Prostate gland (tissue), 2 donors: ENCODE measurements at regions not wholly inside any gene's neighbourhood (a gene's known extent, or its start where the extent isn't known, plus 50 kb on each side); places are given as distances from the start of the nearest gene placed in this dataset.

Source experiments
- DNase-seq: peaks from one replicate; pipeline ENCODE4 v3.0.0-alpha.2; 2019; ENCODE audit warnings: low spot score
- H3K27ac ChIP-seq, 2 donors: fragments of 200-600 bp; sonication (generic); 2 replicates each; pipeline ENCODE4 v1.5.1; 2017 to 2019
- H3K27me3 ChIP-seq: fragments of 200-600 bp; sonication (generic); replicated peaks from 2 replicates; pipeline ENCODE4 v1.5.1; 2019; ENCODE audit not compliant: insufficient read depth
- H3K36me3 ChIP-seq, 2 donors: fragments of 200-600 bp; sonication (generic); 1 replicate in 1 of 2; 2 replicates in 1 of 2; pipeline versions ENCODE4 v1.5.1 to v1.8.1; 2017 to 2019
- H3K4me1 ChIP-seq: fragments of 200-600 bp; sonication (generic); replicated peaks from 2 replicates; pipeline ENCODE4 v1.5.1; 2019
- H3K4me3 ChIP-seq, 2 donors: fragments of 200-600 bp; sonication (generic); 2 replicates each; pipeline ENCODE4 v1.5.1; 2017 to 2019
- H3K9me3 ChIP-seq: fragments of 200-600 bp; sonication (generic); 2 replicates; pipeline ENCODE4 v1.5.1; 2017
- CTCF ChIP-seq, 4 experiments: fragments of 200-600 bp in 2 of 4; fragments of 450-650 bp in 2 of 4; sonication (generic) in 2 of 4; IDR thresholded peaks; 1 replicate in 3 of 4; 2 replicates in 1 of 4; pipeline ENCODE4 v1.5.1; 2016 to 2019; ENCODE audit warnings: antibody characterized with exemption in 4 of 4, mild to moderate bottlenecking in 2 of 4, moderate library complexity in 2 of 4
- POLR2A ChIP-seq: fragments of 450-650 bp; IDR thresholded peaks from one replicate; pipeline ENCODE4 v1.6.1; 2016; ENCODE audit warnings: antibody characterized with exemption, mild to moderate bottlenecking
- POLR2AphosphoS5 ChIP-seq: sonication (generic); formaldehyde crosslinking; IDR thresholded peaks from one replicate; pipeline ENCODE4 v1.6.1; 2017; ENCODE audit warnings: antibody characterized with exemption
- WGBS: methylation state at CpG from one replicate; pipeline ENCODE4 v1.1.5; 2018; 5-methylcytosine and 5-hydroxymethylcytosine counted together
- intact Hi-C: fragments of 100-400 bp; cut with DNase I; formaldehyde crosslinking; loops from one replicate; pipeline ENCODE4 v1.14.2; 2022

GRCh38 chr1:101377084-101377835 is 140.4 kb downstream of the S1PR1 start:
- 86% methylated on average over 4 of the region's 4 CpGs for WGBS
- intact Hi-C loops: no loop called here
- no peak overlapping the region for H3K27ac ChIP-seq

GRCh38 chr1:101379037-101379436 is 142.2 kb downstream of the S1PR1 start:
- DNase-seq: no peak
- Histone ChIP-seq H3K36me3 (no peaks in the 10 kb centered on the region), H3K9me3 (no peaks in the 10 kb centered on the region), H3K4me3 (no peak overlapping the region), H3K4me1 (no peaks in the 10 kb centered on the region), H3K27me3 (no peaks in the 10 kb centered on the region), H3K27ac (no peak overlapping the region)
- 82% methylated on average over 3 of the region's 3 CpGs for WGBS
- TF ChIP-seq POLR2A (no peak), POLR2AphosphoS5 (no peak), CTCF (IDR thresholded peaks at IDR 0.05) (no peak)
- intact Hi-C loops: no loop called here

More at GRCh38 chr1:101377084-101377835, 140.4 kb downstream of the S1PR1 start:
- no peaks in the 10 kb centered on the region for H3K36me3 ChIP-seq
- H3K9me3 ChIP-seq: no peaks in the 10 kb centered on the region
- no peak overlapping the region for H3K4me3 ChIP-seq
- TF ChIP-seq POLR2AphosphoS5: no peak
- no peak for TF ChIP-seq POLR2A
- no peak for TF ChIP-seq CTCF (IDR thresholded peaks at IDR 0.05)
- H3K4me1 ChIP-seq: no peaks in the 10 kb centered on the region
- no peak for DNase-seq
- H3K27me3 ChIP-seq: no peaks in the 10 kb centered on the region

GRCh38 chr1:101379950-101380349 is 143.1 kb downstream of the S1PR1 start:
- DNase-seq: no peak
- Histone ChIP-seq H3K4me1 (no peaks in the 10 kb centered on the region), H3K9me3 (no peaks in the 10 kb centered on the region), H3K36me3 (no peaks in the 10 kb centered on the region), H3K27me3 (no peaks in the 10 kb centered on the region), H3K27ac (no peak overlapping the region), H3K4me3 (no peak overlapping the region)
- 73% methylated on average over 2 of the region's 2 CpGs for WGBS
- TF ChIP-seq POLR2A: no peak
- no peak for TF ChIP-seq POLR2AphosphoS5
- no peak for TF ChIP-seq CTCF (IDR thresholded peaks at IDR 0.05)
- intact Hi-C loops: no loop called here

- intact Hi-C loops: no loop called here
- no peak overlapping the region for H3K4me3 ChIP-seq
- H3K9me3 ChIP-seq: no peaks in the 10 kb centered on the region
- TF ChIP-seq CTCF (IDR thresholded peaks at IDR 0.05): no peak
- TF ChIP-seq POLR2A: no peak
- TF ChIP-seq POLR2AphosphoS5: no peak
- H3K27me3 ChIP-seq: no peaks in the 10 kb centered on the region
- no peak overlapping the region for H3K27ac ChIP-seq
- no peaks in the 10 kb centered on the region for H3K36me3 ChIP-seq
- 34% methylated on average over 3 of the region's 3 CpGs for WGBS
- H3K4me1 ChIP-seq: no peaks in the 10 kb centered on the region
- DNase-seq: no peak
Measured at GRCh38 chr1:101382135-101382534, 145.3 kb downstream of the S1PR1 start.

GRCh38 chr1:101388904-101389546 is 152.2 kb downstream of the S1PR1 start:
- Histone ChIP-seq H3K27me3 (no peaks in the 10 kb centered on the region), H3K4me1 (no peaks in the 10 kb centered on the region), H3K27ac (no peak overlapping the region), H3K4me3 (no peak overlapping the region), H3K36me3 (no peaks in the 10 kb centered on the region), H3K9me3 (no peaks in the 10 kb centered on the region)
- no peak for DNase-seq
- intact Hi-C loops: no loop called here
- TF ChIP-seq POLR2A (no peak), POLR2AphosphoS5 (no peak), CTCF (IDR thresholded peaks at IDR 0.05) (no peak)
